COLO668 (cell line): ENCODE measurements at regions not wholly inside any gene's neighbourhood (a gene's known extent, or its start where the extent isn't known, plus 50 kb on each side); places are given as distances from the start of the nearest gene placed in this dataset.
A peak's percentile ranks its signal among the peaks of the same experiment; 100 is the strongest.
"Not testable (repeated sequence)": the region's sequence is repeated elsewhere in the genome, so short reads cannot be mapped to it uniquely, and the experiment has no call there.

Source experiments
- DNase-seq: peaks from one replicate; lab custom pipeline; 2025; ENCODE audit not compliant: unreplicated experiment; lab: John Stamatoyannopoulos, UW

DNA sequence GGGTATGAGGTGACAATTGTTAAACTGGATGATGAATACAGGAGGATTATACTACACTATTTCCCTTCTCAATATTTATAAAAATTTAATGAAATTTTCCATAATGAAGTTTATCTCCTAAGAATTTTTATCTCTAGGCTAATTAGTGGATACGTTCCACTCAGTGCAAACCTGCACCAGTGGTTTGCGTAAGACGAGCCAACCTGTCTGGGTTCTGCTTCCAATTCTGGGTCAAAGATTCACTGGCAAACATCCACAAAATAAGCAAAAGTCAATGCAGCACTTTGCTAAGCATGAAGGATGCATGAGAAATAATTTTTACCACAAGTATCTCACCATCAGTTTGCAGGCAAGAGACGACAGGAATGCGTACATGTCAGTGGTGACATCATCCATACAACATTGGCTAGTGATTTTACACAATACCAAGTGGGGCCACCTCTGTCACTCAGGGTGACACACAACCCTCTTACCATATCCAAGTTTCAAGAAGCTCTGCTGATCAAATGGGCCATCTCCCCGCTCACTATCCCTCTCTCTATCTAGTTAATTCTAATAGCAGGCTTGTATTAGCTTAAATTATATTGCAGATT is 51.7 kb downstream of the FAM50B start:
- no peak for DNase-seq

DNA sequence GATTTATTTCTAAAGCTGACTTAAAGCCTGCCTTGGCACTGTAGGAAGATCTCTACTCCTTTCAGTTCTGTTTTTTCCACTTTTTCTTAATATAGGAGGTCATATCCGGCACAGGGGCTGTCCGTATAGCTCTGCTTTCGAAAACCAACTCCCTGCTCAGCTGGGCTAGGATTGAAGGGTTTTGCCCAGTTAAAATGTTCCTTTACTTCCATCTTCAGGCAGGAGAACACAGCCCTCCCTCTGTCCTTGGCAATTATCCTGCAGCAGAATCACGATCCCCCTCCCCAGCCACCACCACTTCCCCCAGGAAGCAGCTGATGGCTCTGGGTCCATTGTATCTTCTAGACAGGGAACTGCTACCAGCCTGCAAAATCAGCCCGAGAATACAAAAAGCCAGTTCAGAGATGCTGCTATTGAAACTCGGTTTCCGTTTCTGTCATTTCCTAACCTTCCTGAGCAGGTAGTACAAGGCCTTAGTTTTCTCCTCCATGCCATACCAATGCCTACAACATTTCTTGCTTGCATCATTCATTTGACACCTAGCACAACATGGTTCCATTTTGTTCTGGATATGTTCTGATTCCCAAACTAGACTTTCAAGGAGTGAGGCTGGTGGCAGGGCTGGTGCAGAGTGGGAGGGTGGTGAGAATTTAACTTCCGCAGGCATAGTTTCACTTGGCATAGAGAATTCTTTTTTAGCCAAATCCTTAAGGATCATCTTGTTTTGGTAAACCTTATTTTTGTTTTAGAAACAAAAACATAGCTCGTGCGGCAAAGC is 53.9 kb downstream of the FAM50B start:
- no peak for DNase-seq

GRCh38 chr6:3904518-3904917 is 55.3 kb downstream of the FAM50B start:
- no peak for DNase-seq

DNA sequence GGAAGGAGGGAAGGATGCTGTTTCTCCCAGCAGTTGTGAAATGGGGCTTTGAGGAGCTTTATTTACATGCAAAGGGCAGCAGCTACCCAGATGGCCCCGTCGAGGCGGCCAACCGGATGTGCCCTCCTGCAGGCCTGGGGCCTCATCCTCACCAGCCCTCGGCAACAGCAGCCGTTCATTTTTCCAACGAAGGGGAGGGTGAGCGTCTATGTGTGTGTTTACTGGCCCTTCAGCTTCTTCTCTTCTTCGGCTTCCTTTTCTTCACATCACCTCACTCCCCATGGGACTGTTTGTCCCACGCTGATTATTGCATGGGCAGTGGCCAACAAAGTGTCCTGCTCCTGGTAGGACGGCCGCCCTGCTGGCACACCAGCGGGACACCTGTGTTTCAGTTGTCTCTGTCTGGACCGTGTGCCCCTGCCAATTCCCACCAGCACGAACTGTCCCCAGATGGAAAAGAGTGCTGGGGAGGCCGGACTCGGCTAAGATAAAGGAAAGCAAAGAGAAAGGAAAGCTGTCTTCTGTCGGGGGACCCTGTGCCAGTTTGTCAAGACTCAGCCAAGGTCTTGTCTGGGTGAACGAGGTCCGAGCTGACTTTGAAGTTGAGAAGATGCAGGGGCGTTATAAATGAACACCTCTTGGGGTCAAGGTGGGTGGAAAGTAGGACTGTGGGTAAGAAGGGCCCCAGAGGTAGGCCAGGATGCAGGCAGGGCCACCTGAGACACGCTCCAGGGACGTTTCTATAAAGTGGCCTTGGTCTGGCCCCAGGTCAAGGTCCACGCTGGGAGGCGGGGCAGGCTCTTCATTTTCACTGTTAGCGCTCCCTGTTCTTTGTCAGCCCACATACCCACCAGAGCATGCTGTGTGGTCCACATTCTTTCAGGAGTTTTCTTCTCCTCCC is 57.0 kb downstream of the FAM50B start:
- no peak for DNase-seq

- DNase-seq: no peak
Measured at GRCh38 chr6:3906846-3907151, 57.6 kb downstream of the FAM50B start.

GRCh38 chr6:3908223-3908622 is 59.0 kb downstream of the FAM50B start:
- DNase-seq: no peak

DNA sequence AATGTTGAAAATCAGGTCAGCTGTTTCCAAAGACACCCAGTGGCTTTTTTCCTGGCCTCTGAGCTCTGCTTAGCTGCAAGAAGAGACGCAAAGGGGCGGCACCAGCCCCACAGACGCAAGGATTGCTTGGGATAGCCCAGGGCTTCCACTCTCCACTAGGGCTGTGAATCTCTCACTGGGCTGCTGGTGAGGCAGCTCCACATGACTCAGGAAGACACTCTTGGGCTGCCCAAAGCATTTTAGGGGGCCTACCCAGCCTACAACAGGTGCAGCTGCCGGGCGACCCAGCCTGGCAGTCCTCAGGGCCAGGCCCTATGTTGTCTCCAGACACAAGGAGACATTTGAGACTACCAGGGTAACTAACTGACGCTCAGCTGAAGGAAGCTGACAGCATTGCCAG is 59.8 kb downstream of the FAM50B start:
- DNase-seq: no peak

DNA sequence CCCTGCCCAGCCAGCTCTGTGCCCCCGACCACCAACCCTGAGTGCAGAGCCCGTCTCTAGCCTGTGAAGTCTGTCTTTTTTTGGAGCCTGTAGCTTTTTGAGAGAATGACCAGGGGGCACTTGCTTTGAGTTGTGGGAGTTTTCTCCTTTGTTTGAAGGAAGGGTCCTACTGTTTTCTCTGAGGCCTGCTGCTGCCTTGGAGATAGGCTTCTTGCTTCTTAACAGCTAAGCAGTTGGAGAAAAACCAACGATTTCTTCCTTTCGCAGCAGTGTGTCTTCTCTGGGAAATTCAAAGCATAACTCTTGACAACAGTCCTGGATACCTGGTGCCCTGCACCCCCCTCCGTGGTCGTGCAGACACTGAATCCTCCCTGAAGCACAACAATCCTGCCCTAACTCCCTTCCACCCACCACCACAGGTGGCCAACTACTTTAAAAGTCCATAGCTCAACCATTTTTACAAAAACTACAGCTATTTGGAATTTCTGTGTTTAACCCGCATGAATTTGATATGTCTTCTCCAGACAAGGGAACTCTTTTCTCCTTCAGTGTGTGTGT is 61.0 kb downstream of the FAM50B start:
- no peak for DNase-seq

- no peak for DNase-seq
Measured at GRCh38 chr6:3911130-3911529, 62.0 kb downstream of the FAM50B start.

- peak; percentile 35 for DNase-seq
Measured at GRCh38 chr6:3911614-3912336, 62.6 kb downstream of the FAM50B start.

DNA sequence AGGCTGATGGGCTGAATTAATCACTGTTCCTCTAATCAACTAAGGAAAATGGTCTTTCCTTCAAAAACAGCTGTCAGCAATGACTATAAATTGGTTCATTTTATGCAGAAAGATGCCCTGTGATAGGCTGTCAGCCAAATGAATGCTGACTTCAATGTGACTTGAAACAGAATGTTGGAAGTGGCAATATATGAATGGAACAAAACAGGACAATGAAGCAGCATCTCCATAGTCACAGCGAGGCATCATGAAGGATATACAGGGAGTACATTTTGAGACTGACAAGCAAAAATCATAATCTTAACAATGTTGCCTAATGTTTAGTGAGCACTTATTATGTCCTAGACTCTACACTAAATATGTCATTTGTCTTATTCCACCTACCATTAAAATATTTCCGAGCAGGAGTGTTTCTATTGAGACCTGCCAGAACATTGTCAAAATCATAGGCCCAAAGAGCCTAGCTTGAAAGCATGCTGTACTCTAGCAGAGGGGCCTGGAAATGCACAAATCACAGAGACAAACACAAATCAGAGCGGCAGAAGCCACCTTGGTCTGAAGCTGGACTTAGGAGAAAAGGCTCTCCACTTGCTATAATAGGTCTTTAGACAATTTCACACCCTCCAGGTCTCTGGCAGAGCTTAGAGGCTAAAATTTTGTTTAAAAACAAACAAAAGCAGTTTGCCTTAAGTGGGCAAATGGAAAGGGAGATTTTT is 63.3 kb downstream of the FAM50B start:
- DNase-seq: no peak

- peak; percentile 21 for DNase-seq
Measured at GRCh38 chr6:3913077-3913957, 64.1 kb downstream of the FAM50B start.

GRCh38 chr6:3913958-3914337 is 64.8 kb downstream of the FAM50B start:
- DNase-seq: no peak

- no peak for DNase-seq
Measured at GRCh38 chr6:3915076-3915791, 66.1 kb downstream of the FAM50B start.

DNA sequence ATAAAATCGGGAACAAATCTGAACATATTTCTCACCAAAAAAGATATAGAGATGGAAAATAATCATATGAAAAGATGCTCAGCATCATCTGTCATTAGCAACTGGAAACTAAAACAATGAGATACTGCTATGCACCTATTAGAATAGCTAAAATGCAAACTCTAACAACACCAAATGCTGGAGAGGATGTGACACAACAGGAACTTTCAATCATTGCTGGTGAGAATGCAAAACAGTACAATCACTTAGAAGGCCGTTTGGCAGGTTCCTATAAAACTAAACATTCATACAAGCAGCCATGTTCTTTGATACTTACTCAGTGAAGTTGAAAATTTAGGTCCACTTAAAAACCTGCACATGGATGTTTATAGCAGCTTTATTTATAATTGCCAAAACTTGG is 67.0 kb downstream of the FAM50B start:
- DNase-seq: no peak

DNA sequence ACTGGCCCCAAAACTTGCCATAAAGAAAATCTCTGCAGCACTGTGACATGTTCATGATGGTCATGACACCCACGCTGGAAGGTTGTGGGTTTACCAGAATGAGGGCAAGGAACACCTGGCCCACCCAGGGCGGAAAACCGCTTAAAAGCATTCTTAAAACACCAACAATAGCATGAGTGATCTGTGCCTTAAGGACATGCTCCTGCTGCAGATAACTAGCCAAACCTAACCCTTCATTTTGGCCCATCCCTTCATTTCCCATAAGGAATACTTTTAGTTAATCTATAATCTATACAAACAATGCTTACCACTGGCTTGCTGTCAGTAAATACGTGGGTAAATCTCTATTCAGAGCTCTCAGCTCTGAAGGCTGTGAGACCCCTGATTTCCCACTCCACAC is 67.6 kb downstream of the FAM50B start:
- DNase-seq: not testable (repeated sequence)

- peak; percentile 63 for DNase-seq
Measured at GRCh38 chr6:3918469-3918868, 69.3 kb downstream of the FAM50B start.

DNA sequence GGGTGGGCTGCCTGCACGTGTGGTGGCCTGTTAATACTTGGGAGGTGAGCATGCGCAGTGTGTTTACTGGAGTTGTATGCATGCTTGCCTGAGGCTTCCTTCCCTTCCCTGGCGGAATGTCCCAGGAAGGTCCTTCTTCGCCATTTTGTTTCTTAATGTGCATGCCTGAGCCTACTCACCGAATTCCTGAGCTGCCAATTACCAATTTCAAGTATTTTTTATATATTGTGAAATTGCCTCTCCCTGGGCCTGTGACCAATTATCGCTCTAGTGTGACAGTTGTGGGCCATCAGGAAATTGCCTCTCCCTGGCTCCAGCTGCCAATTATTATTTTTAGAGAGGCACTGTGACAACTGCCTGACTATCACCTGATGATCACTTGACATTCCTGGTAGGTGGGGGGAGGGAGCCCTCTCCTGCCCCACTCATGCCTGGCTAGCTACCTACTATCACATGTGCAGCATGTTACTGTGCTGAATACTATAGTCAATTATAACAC is 70.0 kb downstream of the FAM50B start:
- peak; percentile 68 for DNase-seq

DNA sequence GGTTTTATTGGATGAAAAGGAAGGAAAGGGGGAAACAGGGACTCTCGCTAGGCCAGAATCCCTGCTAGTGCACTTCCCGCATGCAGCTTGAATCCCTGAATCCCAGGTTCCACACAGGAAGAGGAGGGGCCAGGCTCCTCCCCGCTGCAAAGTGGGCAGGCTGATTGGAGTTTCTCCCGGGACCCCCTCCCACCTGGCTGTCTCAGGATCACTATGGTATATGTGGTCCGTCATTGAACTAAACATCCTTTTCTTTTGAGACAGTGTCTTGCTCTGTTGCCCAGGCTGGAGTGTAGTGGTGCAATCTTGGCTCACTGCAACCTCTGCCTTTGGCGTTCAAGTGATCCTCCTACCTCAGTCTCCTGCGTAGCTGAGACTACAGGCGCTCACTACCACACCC is 70.7 kb downstream of the FAM50B start:
- no peak for DNase-seq
